ENCODE measurements at regions not wholly inside any gene's neighbourhood (a gene's known extent, or its start where the extent isn't known, plus 50 kb on each side); places are given as distances from the start of the nearest gene placed in this dataset.

GRCh38 chr13:81305928-81306327 lies 965.0 kb upstream of the SPRY2 start:
- no peak overlapping the region for H3K4me3 ChIP-seq (ENCODE audit: low read depth, low read length, poor library complexity, severe bottlenecking)
- no peak overlapping the region for H3K4me2 ChIP-seq (ENCODE audit: low read length)
- H3K36me3 ChIP-seq (ENCODE audit: insufficient read depth, low read length) = no peaks in the 10 kb centered on the region
- TF ChIP-seq CTCF (conservative IDR thresholded peaks at IDR 0.05; ENCODE audit: low read length) (no peak), EZH2phosphoT487 (IDR thresholded peaks at IDR 0.05; ENCODE audit: borderline replicate concordance, low read depth, low read length) (no peak)
- ChIA-PET POLR2A (interaction anchor here (0.9 kb wide), 1 partner anchor 11 kb away, joined by 3 read pairs; no protein-coding TSS in a partner anchor), CTCF (ENCODE audit: unreplicated experiment) (no interaction called here)
- no peaks in the 10 kb centered on the region for H3K4me1 ChIP-seq (ENCODE audit: insufficient read depth, low read length, poor library complexity, severe bottlenecking)
- H3K9me3 ChIP-seq (ENCODE audit: low read length) = no peaks in the 10 kb centered on the region
- no peak overlapping the region for H3K27ac ChIP-seq (ENCODE audit: low read depth, low read length, poor library complexity, severe bottlenecking)
- no peak overlapping the region for H2AFZ ChIP-seq (ENCODE audit: low read length)
- no peaks in the 10 kb centered on the region for H3K79me2 ChIP-seq (ENCODE audit: insufficient read depth, low read depth, low read length)
- no peak for DNase-seq (ENCODE audit: low spot score)
- H3K9me2 ChIP-seq (ENCODE audit: insufficient read depth, low read length) = no peaks in the 10 kb centered on the region
- no peaks in the 10 kb centered on the region for H4K20me1 ChIP-seq (ENCODE audit: insufficient read depth, low read length)
- intact Hi-C loops (cut with micrococcal nuclease; ENCODE audit: unreplicated experiment) = no loop called here
- BruUV-seq (replicated peaks) = no TSS peak

GRCh38 chr13:81304121-81304659 lies 963.3 kb upstream of the SPRY2 start:
- intact Hi-C loops (cut with micrococcal nuclease; ENCODE audit: unreplicated experiment) = no loop called here
- Histone ChIP-seq H3K9me2 (ENCODE audit: insufficient read depth, low read length) (no peaks in the 10 kb centered on the region), H3K9me3 (ENCODE audit: low read length) (no peaks in the 10 kb centered on the region), H3K36me3 (ENCODE audit: insufficient read depth, low read length) (no peaks in the 10 kb centered on the region), H3K27ac (ENCODE audit: low read depth, low read length, poor library complexity, severe bottlenecking) (no peak overlapping the region), H3K4me3 (ENCODE audit: low read depth, low read length, poor library complexity, severe bottlenecking) (no peak overlapping the region), H3K4me1 (ENCODE audit: insufficient read depth, low read length, poor library complexity, severe bottlenecking) (no peaks in the 10 kb centered on the region), H3K4me2 (ENCODE audit: low read length) (no peak overlapping the region), H4K20me1 (ENCODE audit: insufficient read depth, low read length) (no peaks in the 10 kb centered on the region), H2AFZ (ENCODE audit: low read length) (no peak overlapping the region), H3K79me2 (ENCODE audit: insufficient read depth, low read depth, low read length) (no peaks in the 10 kb centered on the region)
- no TSS peak for BruUV-seq (replicated peaks)
- TF ChIP-seq EZH2phosphoT487 (IDR thresholded peaks at IDR 0.05; ENCODE audit: borderline replicate concordance, low read depth, low read length) (no peak), CTCF (conservative IDR thresholded peaks at IDR 0.05; ENCODE audit: low read length) (no peak)
- ChIA-PET CTCF (ENCODE audit: unreplicated experiment) (no interaction called here), POLR2A (no interaction called here)
- no peak for DNase-seq (ENCODE audit: low spot score)

- no peak for DNase-seq (ENCODE audit: low spot score)
- Histone ChIP-seq H3K4me3 (ENCODE audit: low read depth, low read length, poor library complexity, severe bottlenecking) (no peak overlapping the region), H3K79me2 (ENCODE audit: insufficient read depth, low read depth, low read length) (no peaks in the 10 kb centered on the region), H3K27ac (ENCODE audit: low read depth, low read length, poor library complexity, severe bottlenecking) (no peak overlapping the region), H3K36me3 (ENCODE audit: insufficient read depth, low read length) (no peaks in the 10 kb centered on the region), H3K4me1 (ENCODE audit: insufficient read depth, low read length, poor library complexity, severe bottlenecking) (no peaks in the 10 kb centered on the region), H3K4me2 (ENCODE audit: low read length) (no peak overlapping the region), H4K20me1 (ENCODE audit: insufficient read depth, low read length) (no peaks in the 10 kb centered on the region), H2AFZ (ENCODE audit: low read length) (no peak overlapping the region), H3K9me2 (ENCODE audit: insufficient read depth, low read length) (no peaks in the 10 kb centered on the region), H3K9me3 (ENCODE audit: low read length) (no peaks in the 10 kb centered on the region)
- intact Hi-C loops (cut with micrococcal nuclease; ENCODE audit: unreplicated experiment) = no loop called here
- no TSS peak for BruUV-seq (replicated peaks)
- ChIA-PET POLR2A (no interaction called here), CTCF (ENCODE audit: unreplicated experiment) (no interaction called here)
- no peak for TF ChIP-seq EZH2phosphoT487 (IDR thresholded peaks at IDR 0.05; ENCODE audit: borderline replicate concordance, low read depth, low read length)
- no peak for TF ChIP-seq CTCF (conservative IDR thresholded peaks at IDR 0.05; ENCODE audit: low read length)
Observed at GRCh38 chr13:81302677-81303076, 961.8 kb upstream of the SPRY2 start.
